ENCODE measurements at regions not wholly inside any gene's neighbourhood (a gene's known extent, or its start where the extent isn't known, plus 50 kb on each side); places are given as distances from the start of the nearest gene placed in this dataset.

DNA sequence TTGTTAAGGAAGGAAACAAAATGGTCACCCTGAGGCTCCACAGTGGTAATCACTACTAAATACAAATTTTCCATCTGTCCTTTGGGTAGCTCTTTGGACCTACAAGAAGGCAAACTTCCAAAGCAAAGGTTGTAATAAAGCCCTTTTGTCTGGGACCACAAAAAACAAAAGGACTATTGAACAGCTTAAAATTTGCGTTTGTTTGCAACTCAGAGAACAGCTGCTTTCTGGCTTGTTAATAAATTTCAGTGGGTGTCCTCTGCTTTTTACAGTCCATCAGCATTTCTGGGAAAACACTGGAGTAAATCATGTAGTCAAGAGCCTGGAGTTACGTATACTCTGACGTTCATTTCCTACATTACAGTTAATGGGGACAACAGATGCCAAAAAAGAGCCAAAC, 439.7 kb upstream of the DIAPH2 start:
- TF ChIP-seq, protein P1, sequence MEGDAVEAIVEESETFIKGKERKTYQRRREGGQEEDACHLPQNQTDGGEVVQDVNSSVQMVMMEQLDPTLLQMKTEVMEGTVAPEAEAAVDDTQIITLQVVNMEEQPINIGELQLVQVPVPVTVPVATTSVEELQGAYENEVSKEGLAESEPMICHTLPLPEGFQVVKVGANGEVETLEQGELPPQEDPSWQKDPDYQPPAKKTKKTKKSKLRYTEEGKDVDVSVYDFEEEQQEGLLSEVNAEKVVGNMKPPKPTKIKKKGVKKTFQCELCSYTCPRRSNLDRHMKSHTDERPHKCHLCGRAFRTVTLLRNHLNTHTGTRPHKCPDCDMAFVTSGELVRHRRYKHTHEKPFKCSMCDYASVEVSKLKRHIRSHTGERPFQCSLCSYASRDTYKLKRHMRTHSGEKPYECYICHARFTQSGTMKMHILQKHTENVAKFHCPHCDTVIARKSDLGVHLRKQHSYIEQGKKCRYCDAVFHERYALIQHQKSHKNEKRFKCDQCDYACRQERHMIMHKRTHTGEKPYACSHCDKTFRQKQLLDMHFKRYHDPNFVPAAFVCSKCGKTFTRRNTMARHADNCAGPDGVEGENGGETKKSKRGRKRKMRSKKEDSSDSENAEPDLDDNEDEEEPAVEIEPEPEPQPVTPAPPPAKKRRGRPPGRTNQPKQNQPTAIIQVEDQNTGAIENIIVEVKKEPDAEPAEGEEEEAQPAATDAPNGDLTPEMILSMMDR (conservative IDR thresholded peaks at IDR 0.05), result no peak
- H3K36me3 Mint-ChIP-seq, result no peaks in the 10 kb centered on the region
- no peak for DNase-seq (ENCODE audit: extremely low spot score, unreplicated experiment)
- no peak overlapping the region for H3K4me3 Mint-ChIP-seq
- no peak overlapping the region for H3K27ac Mint-ChIP-seq
- H3K4me1 Mint-ChIP-seq (ENCODE audit: unreplicated experiment), result no peaks in the 10 kb centered on the region
- H3K9me3 Mint-ChIP-seq, result no peaks in the 10 kb centered on the region
- no peaks in the 10 kb centered on the region for H3K27me3 Mint-ChIP-seq

DNA sequence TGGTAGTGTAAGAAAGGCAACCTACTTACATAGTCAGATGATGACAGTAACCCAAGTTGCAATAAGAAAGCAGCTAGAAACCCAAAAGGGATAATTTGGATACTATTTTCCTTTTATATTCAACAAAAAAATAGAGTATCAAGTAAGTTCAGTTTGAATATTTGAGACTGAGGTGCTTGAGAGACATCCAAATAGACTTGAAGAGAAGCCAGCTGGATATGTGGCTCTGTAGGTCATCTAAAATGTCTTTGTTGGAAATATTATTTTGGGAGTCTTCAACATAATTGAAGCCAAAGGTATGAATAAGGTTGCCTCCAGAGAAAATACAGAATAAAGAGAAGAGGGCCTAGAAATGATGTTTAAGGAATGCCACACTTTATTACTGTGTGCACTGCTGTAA, 438.2 kb upstream of the DIAPH2 start:
- H3K27me3 Mint-ChIP-seq, result no peaks in the 10 kb centered on the region
- no peak for DNase-seq (ENCODE audit: extremely low spot score, unreplicated experiment)
- H3K9me3 Mint-ChIP-seq, result no peaks in the 10 kb centered on the region
- TF ChIP-seq, protein P1 (conservative IDR thresholded peaks at IDR 0.05), result no peak
- no peaks in the 10 kb centered on the region for H3K4me1 Mint-ChIP-seq (ENCODE audit: unreplicated experiment)
- H3K4me3 Mint-ChIP-seq, result no peak overlapping the region
- no peaks in the 10 kb centered on the region for H3K36me3 Mint-ChIP-seq
- H3K27ac Mint-ChIP-seq, result no peak overlapping the region
